IPS DF 6.9 (cell line): ENCODE measurements at regions not wholly inside any gene's neighbourhood (a gene's known extent, or its start where the extent isn't known, plus 50 kb on each side); places are given as distances from the start of the nearest gene placed in this dataset.
"Not testable (repeated sequence)": the region's sequence is repeated elsewhere in the genome, so short reads cannot be mapped to it uniquely, and the experiment has no call there.

Experiments used
- DNase-seq: peaks from one replicate; pipeline ENCODE4 v3.0.0-alpha.2; 2013; ENCODE audit warnings: low read depth, low spot score
- H3K27ac ChIP-seq: one replicate; pipeline ENCODE4 v1.5.1; 2013; ENCODE audit warnings: low read length, control low read depth
- H3K27me3 ChIP-seq: 2 replicates; pipeline ENCODE4 v1.6.1; 2013; ENCODE audit warnings: mild to moderate bottlenecking, low read length; ENCODE audit not compliant: control insufficient read depth, insufficient read depth
- H3K36me3 ChIP-seq: 2 replicates; pipeline ENCODE4 v1.6.1; 2013; ENCODE audit warnings: low read length; ENCODE audit not compliant: control insufficient read depth, insufficient read depth
- H3K4me1 ChIP-seq: 2 replicates; pipeline ENCODE4 v1.6.1; 2013; ENCODE audit warnings: low read length; ENCODE audit not compliant: control insufficient read depth, insufficient read depth
- H3K4me3 ChIP-seq: 2 replicates; pipeline ENCODE4 v1.5.1; 2013; ENCODE audit warnings: mild to moderate bottlenecking, low read length
- H3K9me3 ChIP-seq: 2 replicates; pipeline ENCODE4 v1.6.1; 2013; ENCODE audit warnings: low read length, inconsistent platforms; ENCODE audit not compliant: control insufficient read depth, insufficient read depth
- WGBS: extraction: QIAGEN DNeasy Blood & Tissue Kit; methylation state at CpG from one replicate; pipeline ENCODE4 v1.1.7; 2013; ENCODE audit warnings: mixed read lengths, missing lambda C conversion rate; ENCODE audit not compliant: insufficient read length, insufficient coverage; 5-methylcytosine and 5-hydroxymethylcytosine counted together

GRCh38 chr4:165548702-165549101 lies 169.9 kb downstream of the CPE start:
- Histone ChIP-seq H3K27ac (no peak overlapping the region), H3K9me3 (no peaks in the 10 kb centered on the region), H3K27me3 (no peaks in the 10 kb centered on the region), H3K36me3 (no peaks in the 10 kb centered on the region), H3K4me1 (no peaks in the 10 kb centered on the region), H3K4me3 (no peak overlapping the region)
- no peak for DNase-seq
- WGBS = no CpG with 5 or more reads among the region's 2 CpGs

DNA sequence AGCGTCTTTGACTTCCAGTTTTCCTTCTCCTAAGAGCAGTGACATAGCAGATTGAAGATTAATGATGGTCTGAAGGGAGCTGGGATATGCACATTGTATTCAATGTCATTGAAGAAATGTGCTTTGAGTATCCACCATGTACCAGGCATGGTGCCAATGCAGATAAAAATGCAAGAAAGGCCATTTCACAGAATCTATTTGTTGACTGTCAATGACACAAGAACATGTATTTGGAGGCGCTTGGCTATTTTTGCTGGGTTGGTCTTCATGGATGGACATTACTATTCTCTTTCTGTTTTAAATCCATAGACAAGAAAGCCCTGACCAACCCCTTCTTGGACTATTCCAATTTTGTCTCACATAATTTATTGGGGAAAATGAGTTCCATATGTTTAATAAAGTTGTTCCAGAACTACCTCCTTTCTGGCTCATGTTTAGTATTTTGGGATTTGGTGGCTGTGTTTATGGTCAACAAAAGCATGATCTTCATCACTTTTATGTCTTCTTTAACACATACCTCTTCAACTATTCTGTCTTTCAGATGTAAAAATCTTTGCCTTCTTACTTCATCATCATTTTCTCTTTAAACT lies 174.5 kb downstream of the CPE start:
- H3K4me1 ChIP-seq = no peaks in the 10 kb centered on the region
- no CpG with 5 or more reads among the region's 2 CpGs for WGBS
- H3K9me3 ChIP-seq = no peaks in the 10 kb centered on the region
- no peak overlapping the region for H3K4me3 ChIP-seq
- H3K27ac ChIP-seq = no peak overlapping the region
- H3K36me3 ChIP-seq = no peaks in the 10 kb centered on the region
- no peak for DNase-seq
- H3K27me3 ChIP-seq = no peaks in the 10 kb centered on the region

- Histone ChIP-seq H3K9me3 (no peaks in the 10 kb centered on the region), H3K36me3 (no peaks in the 10 kb centered on the region), H3K4me1 (no peaks in the 10 kb centered on the region), H3K4me3 (no peak overlapping the region), H3K27me3 (no peaks in the 10 kb centered on the region), H3K27ac (no peak overlapping the region)
- DNase-seq = no peak
- WGBS = no CpG with 5 or more reads among the region's 5 CpGs
Observed at GRCh38 chr4:165555302-165555701, 176.5 kb downstream of the CPE start.

DNA sequence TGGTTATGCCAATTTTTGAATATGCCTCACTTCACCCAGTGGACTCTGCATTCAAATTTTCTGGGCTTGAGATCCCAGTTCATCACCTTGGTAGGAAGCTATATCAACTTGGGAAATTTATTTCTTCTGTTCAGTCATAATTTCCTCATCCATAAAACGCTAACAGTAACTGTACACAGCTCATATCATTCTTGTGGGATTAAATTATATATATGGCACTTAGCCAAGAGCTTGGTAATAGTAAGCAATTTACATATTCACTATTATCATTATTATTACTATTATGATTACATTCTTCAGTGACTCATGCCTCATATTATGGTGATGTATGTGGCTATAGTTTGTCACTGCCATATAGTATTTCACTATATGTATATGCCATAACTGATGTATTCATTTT lies 177.6 kb downstream of the CPE start:
- no peak overlapping the region for H3K27ac ChIP-seq
- H3K27me3 ChIP-seq = no peaks in the 10 kb centered on the region
- H3K4me3 ChIP-seq = no peak overlapping the region
- DNase-seq = no peak
- H3K9me3 ChIP-seq = no peaks in the 10 kb centered on the region
- no peaks in the 10 kb centered on the region for H3K36me3 ChIP-seq
- WGBS = no CpG with 5 or more reads among the region's 1 CpG
- no peaks in the 10 kb centered on the region for H3K4me1 ChIP-seq

DNA sequence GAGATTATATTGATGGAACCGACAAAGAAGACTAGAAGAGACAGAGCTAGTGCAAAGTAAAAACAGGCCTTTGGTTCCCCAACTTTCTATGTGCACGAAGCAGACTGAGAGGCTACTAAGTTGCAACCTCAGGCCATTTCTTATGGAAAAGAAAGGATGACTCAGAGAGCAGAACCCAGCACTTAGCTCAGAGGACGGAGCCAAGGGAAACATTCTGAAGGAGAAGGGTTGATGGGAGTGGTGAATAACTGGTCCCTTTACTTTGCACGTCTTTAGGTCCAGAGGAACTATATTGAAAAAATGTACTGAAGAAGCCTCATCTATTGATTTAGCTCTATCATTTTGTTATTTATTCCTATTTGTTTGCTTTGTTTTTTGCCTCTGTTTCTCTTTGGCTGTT lies 182.1 kb downstream of the CPE start:
- Histone ChIP-seq H3K9me3 (no peaks in the 10 kb centered on the region), H3K27ac (no peak overlapping the region), H3K4me1 (no peaks in the 10 kb centered on the region), H3K27me3 (no peaks in the 10 kb centered on the region), H3K36me3 (no peaks in the 10 kb centered on the region), H3K4me3 (no peak overlapping the region)
- no peak for DNase-seq
- no CpG with 5 or more reads among the region's 4 CpGs for WGBS

GRCh38 chr4:165563851-165564250 lies 185.0 kb downstream of the CPE start:
- no peak for DNase-seq
- Histone ChIP-seq H3K4me3 (no peak overlapping the region), H3K27me3 (no peaks in the 10 kb centered on the region), H3K9me3 (no peaks in the 10 kb centered on the region), H3K27ac (no peak overlapping the region), H3K36me3 (no peaks in the 10 kb centered on the region), H3K4me1 (no peaks in the 10 kb centered on the region)

GRCh38 chr4:165569031-165569430 lies 190.2 kb downstream of the CPE start:
- Histone ChIP-seq H3K4me1 (no peaks in the 10 kb centered on the region), H3K9me3 (no peaks in the 10 kb centered on the region), H3K36me3 (no peaks in the 10 kb centered on the region), H3K27me3 (no peaks in the 10 kb centered on the region), H3K27ac (no peak overlapping the region), H3K4me3 (no peak overlapping the region)
- WGBS = no CpG with 5 or more reads among the region's 8 CpGs
- DNase-seq = no peak

DNA sequence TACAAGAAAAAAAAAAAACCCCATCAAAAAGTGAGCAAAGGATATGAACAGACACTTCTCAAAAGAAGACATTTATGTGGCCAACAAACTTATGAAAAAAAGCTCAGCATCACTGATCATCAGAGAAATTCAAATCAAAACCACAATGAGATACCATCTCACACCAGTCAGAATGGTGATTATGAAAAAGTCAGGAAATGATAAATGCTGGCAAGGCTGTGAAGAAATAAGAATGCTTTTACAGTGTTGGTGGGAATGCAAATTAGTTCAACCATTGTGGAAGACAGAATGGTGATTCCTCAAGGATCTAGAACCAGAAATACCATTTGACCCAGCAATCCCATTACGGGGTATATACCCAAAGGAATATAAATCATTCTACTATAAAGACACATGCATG lies 192.7 kb downstream of the CPE start:
- not testable (repeated sequence) for H3K36me3 ChIP-seq, DNase-seq, H3K27me3 ChIP-seq, H3K9me3 ChIP-seq, H3K4me3 ChIP-seq, H3K4me1 ChIP-seq, H3K27ac ChIP-seq
- no CpG with 5 or more reads among the region's 1 CpG for whole genome bisulfite sequencing

DNA sequence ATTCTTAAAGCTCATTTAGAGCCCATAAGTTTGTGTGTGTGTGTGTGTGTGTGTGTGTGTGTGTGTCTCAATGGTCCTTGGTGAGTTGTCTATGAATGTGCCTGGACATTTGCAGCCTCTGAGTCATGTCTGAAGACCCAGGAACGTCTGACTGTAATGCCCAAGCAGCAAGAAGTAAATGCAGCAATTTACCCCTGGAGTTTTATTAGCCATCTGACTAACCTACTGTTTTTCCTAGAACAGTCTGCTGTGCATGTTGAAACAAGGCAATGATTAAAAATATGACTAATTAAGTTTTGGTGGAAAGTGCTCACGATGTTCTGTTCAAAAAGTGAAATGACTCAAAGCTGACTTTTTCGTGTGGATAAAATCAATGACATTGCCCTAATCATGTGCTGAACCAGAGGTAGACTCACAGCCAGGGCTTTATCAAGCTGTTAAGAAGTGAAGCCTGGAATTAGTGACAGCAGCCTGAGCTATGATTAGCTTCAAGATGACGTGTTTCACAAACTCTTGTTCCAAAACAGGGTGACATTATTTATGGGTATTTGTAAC lies 201.6 kb downstream of the CPE start:
- Histone ChIP-seq H3K27me3 (no peaks in the 10 kb centered on the region), H3K27ac (no peak overlapping the region), H3K4me3 (no peak overlapping the region), H3K4me1 (no peaks in the 10 kb centered on the region), H3K36me3 (no peaks in the 10 kb centered on the region), H3K9me3 (no peaks in the 10 kb centered on the region)
- no peak for DNase-seq
- no CpG with 5 or more reads among the region's 4 CpGs for WGBS

DNA sequence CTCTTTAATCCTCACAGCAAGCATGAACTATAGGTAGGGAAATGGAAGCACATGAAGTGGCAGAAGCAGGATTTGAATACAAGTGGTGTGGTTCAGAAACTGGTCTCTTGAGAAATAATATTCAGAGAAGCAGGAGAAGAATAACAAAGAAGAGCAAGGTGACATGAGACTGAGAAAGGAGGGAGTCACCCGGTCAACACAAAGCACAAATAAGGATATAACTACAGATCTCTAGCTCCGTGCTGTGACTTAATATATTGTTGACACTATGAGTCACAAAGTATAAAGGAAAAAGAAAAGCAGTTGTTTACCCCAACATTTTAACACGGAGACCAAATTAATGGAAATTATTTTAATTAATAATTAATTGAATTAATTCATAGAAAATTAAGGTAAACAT lies 204.5 kb downstream of the CPE start:
- Histone ChIP-seq H3K9me3 (no peaks in the 10 kb centered on the region), H3K27me3 (no peaks in the 10 kb centered on the region), H3K27ac (no peak overlapping the region), H3K4me1 (no peaks in the 10 kb centered on the region), H3K36me3 (no peaks in the 10 kb centered on the region), H3K4me3 (no peak overlapping the region)
- WGBS = no CpG with 5 or more reads among the region's 3 CpGs
- no peak for DNase-seq

DNA sequence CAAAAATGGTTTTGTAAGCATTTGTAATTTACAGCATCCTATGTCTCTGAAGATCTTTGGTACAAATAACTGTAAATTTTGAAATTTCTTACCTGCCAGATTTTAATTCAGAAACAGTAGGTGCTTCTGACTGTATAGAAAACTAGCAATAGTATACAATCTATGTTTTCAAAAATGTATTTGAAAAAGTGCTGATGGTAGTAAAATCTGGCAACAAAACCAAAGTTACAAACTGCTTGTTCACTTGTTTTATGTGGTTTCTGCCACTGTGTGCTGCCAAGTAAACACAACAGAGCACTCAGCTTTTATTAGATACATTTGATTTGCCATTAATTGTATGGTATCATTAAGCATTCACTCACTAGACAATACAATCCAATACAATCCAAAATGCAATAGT lies 206.1 kb downstream of the CPE start:
- Histone ChIP-seq H3K36me3 (no peaks in the 10 kb centered on the region), H3K4me1 (no peaks in the 10 kb centered on the region), H3K27ac (no peak overlapping the region), H3K9me3 (no peaks in the 10 kb centered on the region), H3K27me3 (no peaks in the 10 kb centered on the region), H3K4me3 (no peak overlapping the region)
- no peak for DNase-seq
